ENCODE measurements at regions not wholly inside any gene's neighbourhood (a gene's known extent, or its start where the extent isn't known, plus 50 kb on each side); places are given as distances from the start of the nearest gene placed in this dataset.

- H3K27ac ChIP-seq (ENCODE audit: low read depth in 1 of 2, low read length in 2 of 2) = no peak overlapping the region
- H3K27me3 ChIP-seq (ENCODE audit: control insufficient read depth in 1 of 2, insufficient read depth in 2 of 2, low read length in 2 of 2) = no peaks in the 10 kb centered on the region
- TF ChIP-seq CTCF (IDR thresholded peaks at IDR 0.05) = no peak
- H3K27ac Mint-ChIP-seq = no peak overlapping the region
- H3K36me3 Mint-ChIP-seq (ENCODE audit: low read depth) = no peaks in the 10 kb centered on the region
- no peak for DNase-seq
- no peaks in the 10 kb centered on the region for H3K4me1 Mint-ChIP-seq (ENCODE audit: low read depth)
- CTCF ChIA-PET = no interaction called here
- peaks cover 0 to 4% of the 10 kb centered on the region in 2 experiments for H3K9me3 ChIP-seq (ENCODE audit: control insufficient read depth in 1 of 2, insufficient read depth in 1 of 2, low read length in 2 of 2)
- ATAC-seq (ENCODE audit: poor library complexity) = no peak
- intact Hi-C loops (cut with DNase I, micrococcal nuclease) = no loop called here
- H3K9me3 Mint-ChIP-seq = peaks cover 4% of the 10 kb centered on the region
- no peak overlapping the region for H3K4me3 Mint-ChIP-seq
- no peaks in the 10 kb centered on the region for H3K4me1 ChIP-seq (ENCODE audit: insufficient read depth, low read length)
- POLR2A ChIA-PET = no interaction called here
- H3K36me3 ChIP-seq (ENCODE audit: insufficient read depth, low read length) = no peaks in the 10 kb centered on the region
- H3K27me3 Mint-ChIP-seq = no peaks in the 10 kb centered on the region
- H3K4me3 ChIP-seq (ENCODE audit: low read length) = no peak overlapping the region
Measured at GRCh38 chr13:34416971-34417380, 525.1 kb upstream of the NBEA start.

- Mint-ChIP-seq H3K4me3 (no peak overlapping the region), H3K36me3 (ENCODE audit: low read depth) (no peaks in the 10 kb centered on the region), H3K27ac (no peak overlapping the region), H3K27me3 (no peaks in the 10 kb centered on the region), H3K4me1 (ENCODE audit: low read depth) (no peaks in the 10 kb centered on the region), H3K9me3 (peaks cover 4% of the 10 kb centered on the region)
- CTCF ChIA-PET = no interaction called here
- Histone ChIP-seq H3K4me3 (ENCODE audit: low read length) (no peak overlapping the region), H3K36me3 (ENCODE audit: insufficient read depth, low read length) (no peaks in the 10 kb centered on the region), H3K9me3 (ENCODE audit: control insufficient read depth in 1 of 2, insufficient read depth in 1 of 2, low read length in 2 of 2) (peaks cover 0 to 4% of the 10 kb centered on the region in 2 experiments), H3K27ac (ENCODE audit: low read depth in 1 of 2, low read length in 2 of 2) (no peak overlapping the region), H3K27me3 (ENCODE audit: control insufficient read depth in 1 of 2, insufficient read depth in 2 of 2, low read length in 2 of 2) (no peaks in the 10 kb centered on the region), H3K4me1 (ENCODE audit: insufficient read depth, low read length) (no peaks in the 10 kb centered on the region)
- intact Hi-C loops (cut with DNase I, micrococcal nuclease) = no loop called here
- no peak for DNase-seq
- no peak for TF ChIP-seq CTCF (IDR thresholded peaks at IDR 0.05)
- no peak for ATAC-seq (ENCODE audit: poor library complexity)
- POLR2A ChIA-PET = no interaction called here
Measured at GRCh38 chr13:34417896-34418295, 524.2 kb upstream of the NBEA start.

- Histone ChIP-seq H3K4me1 (ENCODE audit: insufficient read depth, low read length) (no peaks in the 10 kb centered on the region), H3K4me3 (ENCODE audit: low read length) (no peak overlapping the region), H3K27me3 (ENCODE audit: control insufficient read depth in 1 of 2, insufficient read depth in 2 of 2, low read length in 2 of 2) (no peaks in the 10 kb centered on the region), H3K36me3 (ENCODE audit: insufficient read depth, low read length) (no peaks in the 10 kb centered on the region), H3K9me3 (ENCODE audit: control insufficient read depth in 1 of 2, insufficient read depth in 1 of 2, low read length in 2 of 2) (peaks cover 0 to 4% of the 10 kb centered on the region in 2 experiments), H3K27ac (ENCODE audit: low read depth in 1 of 2, low read length in 2 of 2) (no peak overlapping the region)
- DNase-seq = no peak
- no peak for ATAC-seq (ENCODE audit: poor library complexity)
- Mint-ChIP-seq H3K27me3 (no peaks in the 10 kb centered on the region), H3K4me1 (ENCODE audit: low read depth) (no peaks in the 10 kb centered on the region), H3K4me3 (no peak overlapping the region), H3K36me3 (ENCODE audit: low read depth) (no peaks in the 10 kb centered on the region), H3K27ac (no peak overlapping the region), H3K9me3 (no peaks in the 10 kb centered on the region)
- TF ChIP-seq CTCF (IDR thresholded peaks at IDR 0.05) = no peak
- intact Hi-C loops (cut with DNase I, micrococcal nuclease) = no loop called here
- POLR2A ChIA-PET = no interaction called here
- CTCF ChIA-PET = no interaction called here
Measured at GRCh38 chr13:34419025-34419424, 523.0 kb upstream of the NBEA start.
